Cardiac fibroblast (primary cell): ENCODE measurements at regions not wholly inside any gene's neighbourhood (a gene's known extent, or its start where the extent isn't known, plus 50 kb on each side); places are given as distances from the start of the nearest gene placed in this dataset.

Experiments
- DNase-seq, 2 donors: peaks; one replicate each; pipeline versions ENCODE4 v3.0.0 to v3.0.0-alpha.2; 2010; ENCODE audit warnings: low read depth in 2 of 2
- H3K4me3 ChIP-seq, 2 donors: replicated peaks in 1 of 2; 1 replicate in 1 of 2; 2 replicates in 1 of 2; pipeline ENCODE4 v1.5.1; 2011; ENCODE audit warnings: low read depth in 2 of 2, low read length in 2 of 2, mild to moderate bottlenecking in 2 of 2, moderate library complexity in 1 of 2
- TF ChIP-seq, protein P1 (sequence below): IDR thresholded peaks from one replicate; pipeline ENCODE4 v1.5.1; 2011; ENCODE audit warnings: low read depth, mild to moderate bottlenecking, low read length, inconsistent platforms

DNA sequence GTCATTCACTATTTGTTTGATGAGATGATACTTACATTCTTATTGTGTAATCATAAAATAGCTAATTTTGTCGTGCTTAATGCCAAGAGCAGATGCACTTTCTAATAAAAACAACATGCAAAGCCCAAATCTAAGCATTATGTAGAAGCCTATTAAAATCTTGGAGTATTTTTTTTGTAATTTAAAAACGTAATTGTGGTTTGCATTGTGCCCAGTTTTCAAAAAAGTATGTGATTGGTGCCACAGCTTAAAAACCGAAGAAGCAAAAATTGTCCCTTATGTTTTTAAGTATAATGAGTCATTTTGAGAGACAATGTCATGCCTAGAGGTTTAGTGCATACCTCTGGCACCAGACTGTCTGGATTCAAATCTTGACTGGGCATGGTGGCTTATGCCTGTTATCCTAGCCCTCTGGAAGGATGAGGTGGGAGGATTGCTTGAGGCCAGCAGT lies 464.8 kb upstream of the RGS6 start:
- DNase-seq = peak in 1 of 2 donors; percentile 66
- TF ChIP-seq, protein P1, sequence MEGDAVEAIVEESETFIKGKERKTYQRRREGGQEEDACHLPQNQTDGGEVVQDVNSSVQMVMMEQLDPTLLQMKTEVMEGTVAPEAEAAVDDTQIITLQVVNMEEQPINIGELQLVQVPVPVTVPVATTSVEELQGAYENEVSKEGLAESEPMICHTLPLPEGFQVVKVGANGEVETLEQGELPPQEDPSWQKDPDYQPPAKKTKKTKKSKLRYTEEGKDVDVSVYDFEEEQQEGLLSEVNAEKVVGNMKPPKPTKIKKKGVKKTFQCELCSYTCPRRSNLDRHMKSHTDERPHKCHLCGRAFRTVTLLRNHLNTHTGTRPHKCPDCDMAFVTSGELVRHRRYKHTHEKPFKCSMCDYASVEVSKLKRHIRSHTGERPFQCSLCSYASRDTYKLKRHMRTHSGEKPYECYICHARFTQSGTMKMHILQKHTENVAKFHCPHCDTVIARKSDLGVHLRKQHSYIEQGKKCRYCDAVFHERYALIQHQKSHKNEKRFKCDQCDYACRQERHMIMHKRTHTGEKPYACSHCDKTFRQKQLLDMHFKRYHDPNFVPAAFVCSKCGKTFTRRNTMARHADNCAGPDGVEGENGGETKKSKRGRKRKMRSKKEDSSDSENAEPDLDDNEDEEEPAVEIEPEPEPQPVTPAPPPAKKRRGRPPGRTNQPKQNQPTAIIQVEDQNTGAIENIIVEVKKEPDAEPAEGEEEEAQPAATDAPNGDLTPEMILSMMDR = no peak
- H3K4me3 ChIP-seq = no peak overlapping the region

DNA sequence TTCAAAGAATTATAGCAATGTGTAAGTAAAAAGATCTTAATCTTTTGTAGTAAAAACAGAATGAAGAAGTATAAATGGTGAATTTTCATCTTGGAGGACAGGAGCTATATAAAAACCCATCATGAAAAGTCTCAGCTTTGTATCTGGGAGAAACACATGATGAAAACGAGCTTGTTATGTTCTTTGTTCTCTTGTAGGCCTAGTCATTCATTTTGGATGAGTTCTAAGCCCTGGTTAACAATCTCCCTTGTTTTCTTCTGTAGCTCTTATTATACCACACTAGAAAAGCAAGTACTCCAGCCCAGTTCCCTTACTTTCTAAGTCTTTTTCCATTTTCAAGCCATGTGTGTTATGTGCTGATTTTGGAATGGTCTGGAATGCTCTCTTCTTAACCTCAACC lies 463.5 kb upstream of the RGS6 start:
- TF ChIP-seq, protein P1 = no peak
- DNase-seq = no peak

DNA sequence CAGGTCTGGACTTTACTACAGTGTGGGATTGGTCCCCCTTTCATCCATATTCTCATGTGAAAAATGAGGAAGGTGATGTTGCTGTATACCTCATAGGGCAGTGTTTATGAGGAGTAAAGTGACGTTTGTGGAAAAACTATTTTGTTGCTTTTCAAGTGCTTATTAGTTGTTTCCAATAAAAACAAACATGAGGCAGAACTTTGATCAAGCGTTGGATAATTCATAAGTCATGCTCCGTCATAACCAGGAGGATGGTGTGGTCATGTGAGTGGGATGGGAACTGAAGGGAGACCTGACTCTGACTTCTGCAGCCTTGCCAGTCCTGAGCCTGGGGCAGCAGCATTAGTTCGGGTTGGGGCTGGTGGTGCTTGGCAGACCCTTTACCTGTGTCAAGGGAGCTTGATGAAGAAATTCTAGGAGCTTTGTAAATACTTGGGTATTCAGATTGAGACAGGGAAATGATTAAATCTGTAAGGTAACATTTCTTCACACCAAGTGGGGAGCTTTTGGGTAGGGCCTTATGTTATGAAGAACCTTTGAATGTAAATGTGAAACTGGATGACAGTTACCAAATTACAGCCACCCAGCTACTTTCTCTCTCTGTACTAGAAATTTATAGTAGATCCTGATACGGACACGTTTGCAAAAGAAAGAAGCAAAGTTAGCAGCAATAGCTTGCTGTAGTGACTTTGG lies 462.4 kb upstream of the RGS6 start:
- no peak overlapping the region for H3K4me3 ChIP-seq
- no peak for DNase-seq
- TF ChIP-seq, protein P1 = no peak

More for the DNA sequence above, 463.5 kb upstream of the RGS6 start:
- no peak overlapping the region for H3K4me3 ChIP-seq

DNA sequence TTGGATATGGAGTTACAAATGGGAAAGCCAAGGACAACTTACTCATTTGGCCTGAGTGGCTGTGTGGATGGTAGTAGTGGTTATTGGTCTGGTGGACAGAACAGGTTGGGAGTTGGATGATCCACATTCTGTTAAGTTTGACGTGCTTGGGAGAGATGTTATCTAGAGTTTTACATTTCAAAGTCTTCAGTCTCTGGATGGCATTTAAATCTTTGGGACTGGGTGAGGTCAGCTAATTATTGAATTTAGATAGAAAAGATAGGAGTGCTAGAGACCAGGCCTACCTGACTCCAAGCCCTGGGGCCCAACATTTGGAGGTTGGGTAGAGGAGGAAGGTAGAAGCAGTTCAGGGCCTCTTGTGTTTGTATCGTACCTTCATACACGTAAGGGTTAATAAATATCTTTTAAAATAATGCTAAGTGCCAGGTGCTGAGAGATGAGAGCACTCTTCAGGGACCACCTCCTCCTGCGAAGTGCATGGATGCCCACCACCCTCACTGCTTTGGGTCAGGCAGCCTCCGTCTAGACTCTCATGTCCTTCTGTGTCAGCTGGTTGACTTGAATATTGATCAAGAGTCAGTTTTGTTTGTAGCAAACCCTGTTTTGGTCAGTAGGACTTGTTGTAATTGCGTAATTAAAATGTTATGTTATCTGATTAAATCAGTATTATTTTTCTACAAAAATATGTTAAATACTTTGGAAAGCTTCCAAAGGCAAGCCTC lies 460.4 kb upstream of the RGS6 start:
- TF ChIP-seq, protein P1 = no peak
- no peak overlapping the region for H3K4me3 ChIP-seq
- DNase-seq = no peak

DNA sequence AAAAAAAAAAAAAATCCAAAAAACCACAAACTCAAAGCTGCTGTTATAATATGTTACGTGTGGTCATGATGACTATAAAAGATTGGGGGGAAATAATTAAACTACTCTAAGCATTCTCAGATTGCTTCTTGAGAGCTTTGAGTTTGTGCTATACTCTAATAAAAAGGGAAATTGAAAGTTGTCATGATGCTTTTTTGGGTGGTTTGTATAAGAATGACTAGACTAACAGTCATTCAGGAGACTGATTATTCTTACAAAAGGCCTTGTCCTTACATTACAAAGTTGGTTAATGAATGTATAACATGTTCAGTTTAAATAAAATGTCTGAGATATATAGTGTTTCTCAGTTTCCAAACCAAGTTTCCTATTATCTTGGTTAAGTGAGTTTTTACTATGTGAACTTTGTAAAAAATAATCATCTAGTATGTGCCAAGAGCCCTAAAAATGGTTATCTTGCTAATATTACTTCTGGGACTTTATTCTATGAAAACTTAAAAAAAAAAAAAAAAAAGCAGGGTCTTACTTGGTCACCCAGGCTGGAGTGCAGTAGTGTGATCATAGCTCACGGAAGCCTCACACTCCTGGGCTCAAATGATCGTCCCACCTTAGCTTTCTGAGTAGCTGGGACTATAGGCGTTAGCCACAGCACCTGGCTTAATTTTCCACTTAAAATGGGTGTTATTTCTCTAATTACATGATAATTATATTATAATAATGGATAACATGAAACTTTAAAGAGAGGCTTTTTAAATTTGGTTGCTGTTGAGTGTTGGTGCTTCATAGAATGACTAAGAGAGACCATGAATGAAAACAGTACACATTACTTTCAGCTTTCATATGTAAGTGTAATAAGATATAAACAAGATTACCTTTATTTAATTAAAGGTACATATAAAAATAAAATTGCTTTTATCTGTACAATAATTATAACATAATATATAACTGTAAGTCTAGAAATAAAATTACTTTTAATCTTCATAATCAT lies 459.6 kb upstream of the RGS6 start:
- peak in 1 of 2 donors; percentile 59 for DNase-seq
- no peak overlapping the region for H3K4me3 ChIP-seq
- TF ChIP-seq, protein P1 = no peak

DNA sequence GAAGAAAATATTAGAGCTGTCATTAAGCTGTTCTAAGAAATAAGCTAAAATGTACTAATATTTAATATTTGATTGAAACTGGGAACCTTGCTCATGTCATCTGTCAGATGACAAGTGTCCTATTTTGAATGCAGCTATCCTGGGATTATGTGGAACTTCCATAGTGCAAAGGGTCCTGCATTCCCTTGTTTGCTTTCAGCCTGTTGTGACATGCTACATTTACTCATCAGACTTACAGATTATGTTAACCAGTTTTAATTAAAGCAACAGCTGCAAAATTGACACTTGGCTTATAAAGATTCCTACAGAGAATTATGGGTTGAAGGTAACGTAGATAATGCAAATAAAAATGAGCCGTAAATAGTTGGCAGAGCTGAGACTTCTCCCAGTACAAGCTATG lies 458.4 kb upstream of the RGS6 start:
- TF ChIP-seq, protein P1 = no peak
- no peak overlapping the region for H3K4me3 ChIP-seq
- no peak for DNase-seq
